ENCODE measurements at regions not wholly inside any gene's neighbourhood (a gene's known extent, or its start where the extent isn't known, plus 50 kb on each side); places are given as distances from the start of the nearest gene placed in this dataset.

DNA sequence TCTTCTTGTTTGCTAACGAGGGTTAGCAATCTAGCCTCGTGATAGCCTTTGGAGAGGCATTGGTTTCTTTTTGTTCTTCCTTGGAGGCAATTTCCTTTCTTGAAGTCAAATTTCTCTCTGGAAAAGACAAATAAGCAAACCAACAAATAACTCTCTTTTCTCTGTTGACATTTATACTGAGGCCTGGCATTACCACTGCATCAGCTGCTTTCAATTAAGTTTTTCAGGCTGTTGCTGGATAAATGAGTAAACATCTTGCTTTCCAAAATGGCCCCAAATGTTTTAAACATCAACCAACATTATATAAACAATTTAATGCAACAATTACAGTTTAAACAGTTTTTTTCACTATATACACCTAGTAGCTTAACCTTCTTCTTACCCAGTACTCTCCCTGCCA lies 264.4 kb downstream of the HTR1A start:
- TF ChIP-seq, protein P1, sequence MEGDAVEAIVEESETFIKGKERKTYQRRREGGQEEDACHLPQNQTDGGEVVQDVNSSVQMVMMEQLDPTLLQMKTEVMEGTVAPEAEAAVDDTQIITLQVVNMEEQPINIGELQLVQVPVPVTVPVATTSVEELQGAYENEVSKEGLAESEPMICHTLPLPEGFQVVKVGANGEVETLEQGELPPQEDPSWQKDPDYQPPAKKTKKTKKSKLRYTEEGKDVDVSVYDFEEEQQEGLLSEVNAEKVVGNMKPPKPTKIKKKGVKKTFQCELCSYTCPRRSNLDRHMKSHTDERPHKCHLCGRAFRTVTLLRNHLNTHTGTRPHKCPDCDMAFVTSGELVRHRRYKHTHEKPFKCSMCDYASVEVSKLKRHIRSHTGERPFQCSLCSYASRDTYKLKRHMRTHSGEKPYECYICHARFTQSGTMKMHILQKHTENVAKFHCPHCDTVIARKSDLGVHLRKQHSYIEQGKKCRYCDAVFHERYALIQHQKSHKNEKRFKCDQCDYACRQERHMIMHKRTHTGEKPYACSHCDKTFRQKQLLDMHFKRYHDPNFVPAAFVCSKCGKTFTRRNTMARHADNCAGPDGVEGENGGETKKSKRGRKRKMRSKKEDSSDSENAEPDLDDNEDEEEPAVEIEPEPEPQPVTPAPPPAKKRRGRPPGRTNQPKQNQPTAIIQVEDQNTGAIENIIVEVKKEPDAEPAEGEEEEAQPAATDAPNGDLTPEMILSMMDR (IDR thresholded peaks at IDR 0.05; ENCODE audit: insufficient read depth, missing control alignments) = no peak
- no peak for DNase-seq (ENCODE audit: insufficient read length, low spot score)
- no peak for FAIRE-seq

DNA sequence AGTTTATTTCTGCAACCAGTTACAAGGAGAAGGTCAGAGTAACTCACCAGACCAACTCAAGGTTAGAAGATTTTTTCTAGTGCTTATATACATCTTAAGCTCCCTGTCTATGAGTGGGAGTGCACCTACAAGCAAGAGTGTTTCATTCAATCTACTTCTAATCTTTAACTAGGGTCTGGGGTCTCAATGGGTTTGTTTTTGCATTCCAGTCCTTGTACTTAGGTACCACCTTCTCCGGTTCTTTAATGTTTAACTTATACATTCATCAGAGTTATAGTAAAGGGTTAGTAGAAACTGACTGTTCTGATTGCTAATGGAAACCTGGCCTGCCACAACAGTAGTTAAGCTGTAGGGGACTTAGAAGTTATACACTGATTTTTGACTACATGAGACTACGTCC lies 271.7 kb downstream of the HTR1A start:
- FAIRE-seq (no peak), DNase-seq (ENCODE audit: insufficient read length, low spot score) (no peak)
- TF ChIP-seq, protein P1 (IDR thresholded peaks at IDR 0.05; ENCODE audit: insufficient read depth, missing control alignments) = no peak

DNA sequence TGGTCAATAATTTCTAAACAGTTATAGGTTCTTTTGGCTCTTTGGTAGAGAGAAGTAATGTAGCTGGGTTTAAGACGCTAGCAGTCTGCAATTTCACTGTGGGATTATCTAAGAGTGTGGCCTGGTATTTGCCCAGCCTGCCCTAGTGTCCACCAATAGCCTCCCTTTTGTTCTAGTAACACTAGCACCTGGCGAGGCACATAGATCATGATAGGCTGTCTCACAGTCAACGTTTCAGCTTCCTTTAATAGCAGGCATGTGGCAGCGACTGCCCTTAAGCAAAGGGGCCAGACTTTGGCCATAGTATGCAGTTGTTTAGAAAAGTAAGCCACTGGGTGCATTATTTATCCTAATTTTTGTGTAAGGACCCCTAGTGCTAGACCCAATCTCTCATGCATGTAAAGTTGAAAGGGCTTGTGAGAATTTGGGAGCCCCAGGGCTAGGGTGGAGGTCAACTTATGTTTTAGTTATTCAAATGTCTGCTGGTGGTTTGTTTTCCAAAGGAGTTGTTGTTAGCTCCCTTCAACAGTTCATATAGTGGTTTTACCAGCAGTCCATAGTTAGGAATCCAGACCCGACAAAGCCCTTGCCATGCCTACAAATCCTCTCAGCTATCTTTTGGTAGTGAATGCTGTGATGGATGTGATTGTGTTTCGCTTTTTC lies 274.3 kb downstream of the HTR1A start:
- TF ChIP-seq, protein P1 (IDR thresholded peaks at IDR 0.05; ENCODE audit: insufficient read depth, missing control alignments) = no peak
- FAIRE-seq (no peak), DNase-seq (ENCODE audit: insufficient read length, low spot score) (no peak)

DNA sequence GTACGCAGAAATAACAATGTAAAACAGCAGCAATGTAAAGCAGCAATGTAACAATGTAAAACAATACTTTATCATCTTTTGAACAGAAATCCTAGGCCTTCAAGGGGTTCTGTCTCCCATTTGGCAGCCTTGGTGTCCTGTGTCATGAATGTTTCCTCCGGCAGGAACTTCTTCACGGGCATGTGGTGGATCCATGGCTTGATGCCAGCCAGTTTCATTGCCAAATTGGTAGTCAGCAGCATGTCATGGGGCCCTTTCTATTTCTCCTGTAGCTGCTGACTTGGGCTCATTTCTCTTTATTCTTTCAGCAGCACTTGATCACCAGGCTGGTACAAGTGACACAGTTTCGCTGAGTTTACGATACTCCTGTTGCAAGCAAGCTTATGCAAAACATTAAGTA lies 275.3 kb downstream of the HTR1A start:
- FAIRE-seq (no peak), DNase-seq (ENCODE audit: insufficient read length, low spot score) (no peak)
- TF ChIP-seq, protein P1 (IDR thresholded peaks at IDR 0.05; ENCODE audit: insufficient read depth, missing control alignments) = no peak

DNA sequence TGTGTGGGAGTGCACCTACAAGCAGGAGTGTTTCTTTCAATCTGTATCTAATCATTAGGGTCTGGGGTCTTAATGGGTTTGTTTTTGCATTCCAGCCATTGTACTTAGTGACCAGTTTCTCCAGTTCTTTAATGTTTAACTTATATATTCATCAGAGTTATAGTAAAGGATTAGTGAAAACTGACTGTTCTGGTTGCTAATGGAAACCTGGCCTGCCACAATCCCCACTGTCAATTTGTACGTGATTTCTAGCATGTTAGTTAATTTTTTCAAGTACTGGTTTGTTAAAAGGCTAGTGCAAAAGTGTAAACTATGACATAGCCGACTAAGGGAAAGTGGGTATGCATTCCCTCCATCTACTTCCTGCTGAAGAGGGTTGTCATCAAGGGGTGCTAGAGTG lies 276.1 kb downstream of the HTR1A start:
- FAIRE-seq = no peak
- TF ChIP-seq, protein P1 (IDR thresholded peaks at IDR 0.05; ENCODE audit: insufficient read depth, missing control alignments) = no peak
- no peak for DNase-seq (ENCODE audit: insufficient read length, low spot score)

DNA sequence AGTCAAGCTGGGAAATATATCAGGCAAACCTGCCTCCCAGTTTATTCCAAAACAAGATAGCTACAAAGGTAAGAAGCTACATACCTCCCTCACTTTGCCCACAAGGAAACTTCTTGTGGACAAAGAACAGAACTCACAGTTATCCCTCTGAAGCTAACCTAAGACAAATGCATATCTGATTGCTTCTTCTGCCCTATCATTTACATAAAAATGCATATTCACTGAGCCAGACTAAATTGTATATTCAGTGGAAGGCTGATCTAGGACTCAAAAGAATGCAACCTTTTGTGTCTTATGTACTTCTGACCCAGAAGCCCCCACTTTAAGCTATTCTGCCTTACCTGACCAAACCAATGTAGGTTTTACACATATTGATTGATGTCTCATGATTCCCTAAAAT lies 276.8 kb downstream of the HTR1A start:
- TF ChIP-seq, protein P1 (IDR thresholded peaks at IDR 0.05; ENCODE audit: insufficient read depth, missing control alignments) = no peak
- DNase-seq (ENCODE audit: insufficient read length, low spot score) = no peak
- no peak for FAIRE-seq

DNA sequence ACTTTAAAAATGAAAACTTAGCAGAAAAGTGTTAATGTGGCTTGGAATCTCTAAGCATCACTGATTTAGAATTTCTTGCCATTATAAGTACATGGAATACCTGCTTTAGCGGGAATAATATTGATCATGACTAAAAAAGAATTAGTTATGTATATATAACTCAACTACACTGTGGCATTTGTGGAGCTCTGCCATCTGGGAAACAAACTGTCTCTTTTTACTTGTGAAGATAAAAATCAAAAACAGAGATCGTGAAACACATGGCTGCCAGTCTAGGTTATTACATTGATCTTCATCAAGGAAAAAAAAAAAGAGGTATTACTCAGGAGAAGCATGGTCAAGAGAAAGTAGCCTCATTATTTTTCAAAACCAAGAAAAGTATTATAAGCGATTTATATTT lies 287.4 kb downstream of the HTR1A start:
- TF ChIP-seq, protein P1 (IDR thresholded peaks at IDR 0.05; ENCODE audit: insufficient read depth, missing control alignments) = no peak
- no peak for FAIRE-seq
- no peak for DNase-seq (ENCODE audit: insufficient read length, low spot score)

Data from D721Med (cell line).